ENCODE measurements at regions not wholly inside any gene's neighbourhood (a gene's known extent, or its start where the extent isn't known, plus 50 kb on each side); places are given as distances from the start of the nearest gene placed in this dataset.

DNA sequence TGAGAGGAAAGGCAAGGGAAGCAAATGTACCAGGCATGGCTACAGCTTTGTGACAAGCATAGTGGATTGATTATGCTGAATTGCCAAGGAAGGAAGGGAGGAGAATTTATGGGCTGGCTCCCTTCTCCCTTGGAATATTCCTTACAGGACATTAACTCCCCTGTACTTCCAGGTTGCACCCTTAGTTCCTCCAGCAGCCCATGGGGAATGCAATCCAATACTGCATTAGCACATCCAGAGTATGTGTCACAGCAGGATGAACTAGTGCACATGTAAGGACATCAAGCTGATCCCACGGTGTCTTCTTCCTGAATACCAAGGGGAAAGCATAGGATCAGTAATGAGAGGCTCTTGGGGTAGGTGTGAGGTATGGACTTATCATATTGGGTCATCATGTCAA lies 390.7 kb upstream of the POU3F2 start:
- TF ChIP-seq ZNF565 (CRISPR knock-in tag; conservative IDR thresholded peaks at IDR 0.05; ENCODE audit: low read depth) (no peak), TCF4 (CRISPR knock-in tag; IDR thresholded peaks at IDR 0.05; ENCODE audit: borderline replicate concordance) (no peak), ZFP30 (CRISPR knock-in tag; IDR thresholded peaks at IDR 0.05) (no peak), ESRRG (CRISPR knock-in tag; IDR thresholded peaks at IDR 0.05) (no peak), ISL1 (CRISPR knock-in tag; IDR thresholded peaks at IDR 0.05) (no peak), RARB (CRISPR knock-in tag; IDR thresholded peaks at IDR 0.05) (no peak), SNAI2 (CRISPR knock-in tag; IDR thresholded peaks at IDR 0.05) (no peak), PPARA (CRISPR knock-in tag; IDR thresholded peaks at IDR 0.05; ENCODE audit: borderline replicate concordance) (no peak), ARNTL (CRISPR knock-in tag; IDR thresholded peaks at IDR 0.05; ENCODE audit: borderline replicate concordance, low read depth) (no peak), TOX (CRISPR knock-in tag; IDR thresholded peaks at IDR 0.05; ENCODE audit: borderline replicate concordance) (no peak), GLIS3 (CRISPR knock-in tag; IDR thresholded peaks at IDR 0.05) (no peak)
- TF ChIP-seq, protein P1, sequence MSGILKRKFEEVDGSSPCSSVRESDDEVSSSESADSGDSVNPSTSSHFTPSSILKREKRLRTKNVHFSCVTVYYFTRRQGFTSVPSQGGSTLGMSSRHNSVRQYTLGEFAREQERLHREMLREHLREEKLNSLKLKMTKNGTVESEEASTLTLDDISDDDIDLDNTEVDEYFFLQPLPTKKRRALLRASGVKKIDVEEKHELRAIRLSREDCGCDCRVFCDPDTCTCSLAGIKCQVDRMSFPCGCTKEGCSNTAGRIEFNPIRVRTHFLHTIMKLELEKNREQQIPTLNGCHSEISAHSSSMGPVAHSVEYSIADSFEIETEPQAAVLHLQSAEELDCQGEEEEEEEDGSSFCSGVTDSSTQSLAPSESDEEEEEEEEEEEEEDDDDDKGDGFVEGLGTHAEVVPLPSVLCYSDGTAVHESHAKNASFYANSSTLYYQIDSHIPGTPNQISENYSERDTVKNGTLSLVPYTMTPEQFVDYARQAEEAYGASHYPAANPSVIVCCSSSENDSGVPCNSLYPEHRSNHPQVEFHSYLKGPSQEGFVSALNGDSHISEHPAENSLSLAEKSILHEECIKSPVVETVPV (CRISPR knock-in tag; IDR thresholded peaks at IDR 0.05), result no peak
- TF ChIP-seq, protein P2, sequence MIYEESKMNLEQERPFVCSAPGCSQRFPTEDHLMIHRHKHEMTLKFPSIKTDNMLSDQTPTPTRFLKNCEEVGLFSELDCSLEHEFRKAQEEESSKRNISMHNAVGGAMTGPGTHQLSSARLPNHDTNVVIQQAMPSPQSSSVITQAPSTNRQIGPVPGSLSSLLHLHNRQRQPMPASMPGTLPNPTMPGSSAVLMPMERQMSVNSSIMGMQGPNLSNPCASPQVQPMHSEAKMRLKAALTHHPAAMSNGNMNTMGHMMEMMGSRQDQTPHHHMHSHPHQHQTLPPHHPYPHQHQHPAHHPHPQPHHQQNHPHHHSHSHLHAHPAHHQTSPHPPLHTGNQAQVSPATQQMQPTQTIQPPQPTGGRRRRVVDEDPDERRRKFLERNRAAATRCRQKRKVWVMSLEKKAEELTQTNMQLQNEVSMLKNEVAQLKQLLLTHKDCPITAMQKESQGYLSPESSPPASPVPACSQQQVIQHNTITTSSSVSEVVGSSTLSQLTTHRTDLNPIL (CRISPR knock-in tag; IDR thresholded peaks at IDR 0.05; ENCODE audit: low read depth), result no peak

Data from SK-N-SH treated with all-trans-retinoic acid at 6 μM for 48 hours (cell line).